ENCODE measurements at regions not wholly inside any gene's neighbourhood (a gene's known extent, or its start where the extent isn't known, plus 50 kb on each side); places are given as distances from the start of the nearest gene placed in this dataset.

- TF ChIP-seq CTCF (IDR thresholded peaks at IDR 0.05; ENCODE audit: partially characterized antibody, unreplicated experiment): no peak
- H3K36me3 Mint-ChIP-seq (ENCODE audit: unreplicated experiment): no peaks in the 10 kb centered on the region
- H3K9me3 Mint-ChIP-seq (ENCODE audit: unreplicated experiment): peaks cover 3% of the 10 kb centered on the region
- DNase-seq: no peak
- H3K27ac Mint-ChIP-seq (ENCODE audit: unreplicated experiment): no peak overlapping the region
- H3K4me3 Mint-ChIP-seq (ENCODE audit: unreplicated experiment): no peak overlapping the region
- peaks cover 4% of the 10 kb centered on the region for H3K27me3 Mint-ChIP-seq (ENCODE audit: unreplicated experiment)
- H3K4me1 Mint-ChIP-seq (ENCODE audit: low read depth, unreplicated experiment): peaks cover 8% of the 10 kb centered on the region
Observed at GRCh38 chr14:56895154-56895553, 84.9 kb upstream of the OTX2 start.

- H3K9me3 Mint-ChIP-seq (ENCODE audit: unreplicated experiment): peaks cover 3% of the 10 kb centered on the region
- H3K36me3 Mint-ChIP-seq (ENCODE audit: unreplicated experiment): no peaks in the 10 kb centered on the region
- no peak overlapping the region for H3K4me3 Mint-ChIP-seq (ENCODE audit: unreplicated experiment)
- no peak for DNase-seq
- peaks cover 4% of the 10 kb centered on the region for H3K27me3 Mint-ChIP-seq (ENCODE audit: unreplicated experiment)
- H3K27ac Mint-ChIP-seq (ENCODE audit: unreplicated experiment): no peak overlapping the region
- no peak for TF ChIP-seq CTCF (IDR thresholded peaks at IDR 0.05; ENCODE audit: partially characterized antibody, unreplicated experiment)
- peaks cover 2% of the 10 kb centered on the region for H3K4me1 Mint-ChIP-seq (ENCODE audit: low read depth, unreplicated experiment)
Observed at GRCh38 chr14:56894591-56894991, 84.3 kb upstream of the OTX2 start.

- no peak overlapping the region for H3K27ac Mint-ChIP-seq (ENCODE audit: unreplicated experiment)
- no peak for TF ChIP-seq CTCF (IDR thresholded peaks at IDR 0.05; ENCODE audit: partially characterized antibody, unreplicated experiment)
- no peak overlapping the region for H3K4me3 Mint-ChIP-seq (ENCODE audit: unreplicated experiment)
- H3K27me3 Mint-ChIP-seq (ENCODE audit: unreplicated experiment): peaks cover 4% of the 10 kb centered on the region
- no peak for DNase-seq
- H3K9me3 Mint-ChIP-seq (ENCODE audit: unreplicated experiment): peaks cover 3% of the 10 kb centered on the region
- H3K36me3 Mint-ChIP-seq (ENCODE audit: unreplicated experiment): no peaks in the 10 kb centered on the region
- peaks cover 2% of the 10 kb centered on the region for H3K4me1 Mint-ChIP-seq (ENCODE audit: low read depth, unreplicated experiment)
Observed at GRCh38 chr14:56892959-56893358, 82.7 kb upstream of the OTX2 start.

- no peak for DNase-seq
- no peak for TF ChIP-seq CTCF (IDR thresholded peaks at IDR 0.05; ENCODE audit: partially characterized antibody, unreplicated experiment)
- Mint-ChIP-seq H3K27ac (ENCODE audit: unreplicated experiment) (no peak overlapping the region), H3K4me3 (ENCODE audit: unreplicated experiment) (no peak overlapping the region), H3K9me3 (ENCODE audit: unreplicated experiment) (peaks cover 3% of the 10 kb centered on the region), H3K36me3 (ENCODE audit: unreplicated experiment) (no peaks in the 10 kb centered on the region), H3K27me3 (ENCODE audit: unreplicated experiment) (peaks cover 4% of the 10 kb centered on the region), H3K4me1 (ENCODE audit: low read depth, unreplicated experiment) (peaks cover 6% of the 10 kb centered on the region)
Observed at GRCh38 chr14:56891226-56891625, 80.9 kb upstream of the OTX2 start.

- no peak overlapping the region for H3K27ac Mint-ChIP-seq (ENCODE audit: unreplicated experiment)
- H3K36me3 Mint-ChIP-seq (ENCODE audit: unreplicated experiment): no peaks in the 10 kb centered on the region
- no peak for TF ChIP-seq CTCF (IDR thresholded peaks at IDR 0.05; ENCODE audit: partially characterized antibody, unreplicated experiment)
- no peak for DNase-seq
- H3K9me3 Mint-ChIP-seq (ENCODE audit: unreplicated experiment): no peaks in the 10 kb centered on the region
- no peak overlapping the region for H3K4me3 Mint-ChIP-seq (ENCODE audit: unreplicated experiment)
- H3K27me3 Mint-ChIP-seq (ENCODE audit: unreplicated experiment): peaks cover 4% of the 10 kb centered on the region
- peaks cover 6% of the 10 kb centered on the region for H3K4me1 Mint-ChIP-seq (ENCODE audit: low read depth, unreplicated experiment)
Observed at GRCh38 chr14:56889705-56890104, 79.4 kb upstream of the OTX2 start.
